SK-N-MC (cell line): ENCODE measurements at regions not wholly inside any gene's neighbourhood (a gene's known extent, or its start where the extent isn't known, plus 50 kb on each side); places are given as distances from the start of the nearest gene placed in this dataset.

Experiments
- EZH2 ChIP-seq: fragments of 200-600 bp; sonication (generic); IDR thresholded peaks from one replicate; pipeline ENCODE4 v1.6.1; 2017; ENCODE audit warnings: antibody characterized with exemption
- FOXP2 ChIP-seq: optimal IDR thresholded peaks from 2 replicates; pipeline ENCODE3; 2011; ENCODE audit warnings: mild to moderate bottlenecking, moderate library complexity; ENCODE audit not compliant: insufficient read depth; ENCODE audit errors: extremely low read length, control extremely low read depth
- POLR2AphosphoS5 ChIP-seq: IDR thresholded peaks from 2 replicates; pipeline ENCODE4 v1.6.1; 2012; ENCODE audit warnings: mild to moderate bottlenecking, low read depth, low read length, borderline replicate concordance

GRCh38 chr5:161036296-161036695, 184.3 kb upstream of the ATP10B start:
- TF ChIP-seq POLR2AphosphoS5, result no peak
- no peak for TF ChIP-seq EZH2
- no peak for TF ChIP-seq FOXP2
